Neural cell (in vitro differentiated cells): ENCODE measurements at regions not wholly inside any gene's neighbourhood (a gene's known extent, or its start where the extent isn't known, plus 50 kb on each side); places are given as distances from the start of the nearest gene placed in this dataset.

ENCODE experiments used
- CTCF ChIP-seq: fragments of 450-650 bp; IDR thresholded peaks from 2 replicates; pipeline ENCODE4 v1.5.1; 2014; ENCODE audit warnings: antibody characterized with exemption, mild to moderate bottlenecking, moderate library complexity; ENCODE audit not compliant: poor library complexity, severe bottlenecking
- RAD21 ChIP-seq: fragments of 450-650 bp; conservative IDR thresholded peaks from 2 replicates; pipeline ENCODE4 v1.6.1; 2014; ENCODE audit warnings: antibody characterized with exemption, mild to moderate bottlenecking, moderate library complexity
- SMC3 ChIP-seq: fragments of 450-650 bp; conservative IDR thresholded peaks from 2 replicates; pipeline ENCODE4 v1.6.1; 2014; ENCODE audit warnings: antibody characterized with exemption, mild to moderate bottlenecking, moderate library complexity; ENCODE audit not compliant: poor library complexity

- TF ChIP-seq CTCF (no peak), SMC3 (no peak), RAD21 (no peak)
Observed at GRCh38 chr12:40469736-40470135, 222.5 kb upstream of the CNTN1 start.
